Keratinocyte (primary cell): ENCODE measurements at regions not wholly inside any gene's neighbourhood (a gene's known extent, or its start where the extent isn't known, plus 50 kb on each side); places are given as distances from the start of the nearest gene placed in this dataset.
"Not testable (repeated sequence)": the region's sequence is repeated elsewhere in the genome, so short reads cannot be mapped to it uniquely, and the experiment has no call there.

Experiments
- DNase-seq: peaks from one replicate; pipeline ENCODE4 v3.0.0-alpha.2; 2011; ENCODE audit warnings: low read depth, missing footprints, low spot score
- FAIRE-seq: peaks from 2 replicates; lab custom pipeline; 2011; peaks lifted over from hg19 to GRCh38; lab: Jason Lieb, UNC
- H2AFZ ChIP-seq: 2 replicates; pipeline ENCODE4 v1.6.0; 2012; ENCODE audit warnings: low read length, control low read depth, inconsistent platforms; ENCODE audit not compliant: control insufficient read depth
- H3K27ac ChIP-seq: 2 replicates; pipeline ENCODE4 v1.5.1; 2011; ENCODE audit warnings: low read length; ENCODE audit not compliant: control insufficient read depth, insufficient read depth
- H3K27me3 ChIP-seq: 3 replicates; pipeline ENCODE4 v1.6.0; 2011; ENCODE audit warnings: low read length; ENCODE audit not compliant: control insufficient read depth, insufficient read depth; ENCODE audit errors: extremely low read depth
- H3K36me3 ChIP-seq, 2 experiments: 2 replicates in 1 of 2; 3 replicates in 1 of 2; pipeline ENCODE4 v1.5.1; 2011; ENCODE audit warnings: low read length in 2 of 2, mild to moderate bottlenecking in 1 of 2; ENCODE audit not compliant: control insufficient read depth in 2 of 2, insufficient read depth in 2 of 2; ENCODE audit errors: extremely low read depth in 1 of 2
- H3K4me1 ChIP-seq: 3 replicates; pipeline ENCODE4 v1.5.1; 2011; ENCODE audit warnings: low read length; ENCODE audit not compliant: control insufficient read depth, insufficient read depth; ENCODE audit errors: extremely low read depth
- H3K4me2 ChIP-seq: 3 replicates; pipeline ENCODE4 v1.6.0; 2011; ENCODE audit warnings: low read depth, low read length; ENCODE audit not compliant: control insufficient read depth, insufficient read depth; ENCODE audit errors: extremely low read depth
- H3K4me3 ChIP-seq, 3 experiments: fragments of 200-600 bp in 1 of 3; sonication (generic) in 1 of 3; 2 replicates in 2 of 3; 3 replicates in 1 of 3; pipeline ENCODE4 v1.5.1; 2011 to 2016; ENCODE audit warnings: low read length in 3 of 3, mild to moderate bottlenecking in 3 of 3, control low read depth in 2 of 3, inconsistent platforms in 1 of 3, low read depth in 1 of 3, mixed read lengths in 1 of 3, mixed run types in 1 of 3, moderate library complexity in 1 of 3; ENCODE audit not compliant: control insufficient read depth in 2 of 3, insufficient read depth in 2 of 3; ENCODE audit errors: extremely low read depth in 1 of 3
- H3K79me2 ChIP-seq: 2 replicates; pipeline ENCODE4 v1.6.0; 2012; ENCODE audit warnings: low read length; ENCODE audit not compliant: control insufficient read depth, insufficient read depth
- H3K9ac ChIP-seq: 3 replicates; pipeline ENCODE4 v1.6.0; 2011; ENCODE audit warnings: low read length; ENCODE audit not compliant: control insufficient read depth, insufficient read depth; ENCODE audit errors: extremely low read depth
- H3K9me1 ChIP-seq: 3 replicates; pipeline ENCODE4 v1.6.0; 2011; ENCODE audit warnings: low read length; ENCODE audit not compliant: control insufficient read depth, insufficient read depth; ENCODE audit errors: extremely low read depth
- H3K9me3 ChIP-seq: 2 replicates; pipeline ENCODE4 v1.5.1; 2012; ENCODE audit warnings: low read depth, low read length; ENCODE audit not compliant: control insufficient read depth
- H4K20me1 ChIP-seq: 3 replicates; pipeline ENCODE4 v1.6.0; 2011; ENCODE audit warnings: low read length; ENCODE audit not compliant: control insufficient read depth, insufficient read depth; ENCODE audit errors: extremely low read depth
- CTCF ChIP-seq, 3 experiments: IDR thresholded peaks in 1 of 3; conservative IDR thresholded peaks in 1 of 3; optimal IDR thresholded peaks in 1 of 3; 2 replicates in 2 of 3; 3 replicates in 1 of 3; pipeline versions ENCODE3 to v1.5.1; 2011; ENCODE audit warnings: low read length in 3 of 3, mild to moderate bottlenecking in 3 of 3, moderate library complexity in 2 of 3, control low read depth in 1 of 3, inconsistent platforms in 1 of 3; ENCODE audit not compliant: insufficient read depth in 2 of 3; ENCODE audit errors: extremely low read depth in 1 of 3
- EZH2 ChIP-seq: IDR thresholded peaks from one replicate; pipeline ENCODE4 v1.6.1; 2012; ENCODE audit warnings: inconsistent platforms, mild to moderate bottlenecking, low read length, moderate library complexity
- dilution Hi-C: fragments of 300-500 bp; cut with MboI; formaldehyde crosslinking; loops from one replicate; pipeline ENCODE4 v1.7.0; 2020; ENCODE audit warnings: low sequenced_read_pairs; ENCODE audit not compliant: extremely low pct_ligation_motif_present

DNA sequence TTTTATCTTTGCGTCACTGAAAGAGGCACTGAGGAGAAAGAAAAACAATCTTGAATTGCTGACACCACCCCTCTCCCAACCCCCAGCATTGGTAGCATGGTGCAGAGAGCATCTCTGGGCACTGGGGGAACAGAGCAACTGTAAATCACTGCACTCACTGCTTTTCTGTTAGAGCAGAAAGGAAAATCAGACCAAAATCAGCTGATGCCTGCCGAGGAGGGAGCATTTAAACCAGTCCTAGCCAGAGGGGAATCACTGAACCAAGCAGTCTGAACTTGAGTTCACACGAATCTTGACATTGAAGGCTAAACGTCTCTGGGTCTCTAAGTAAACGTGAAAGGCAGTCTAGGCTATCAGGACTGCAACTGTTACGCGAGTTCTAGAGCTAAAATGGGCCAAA is 205.8 kb downstream of the SPANXN4 start:
- Histone ChIP-seq H3K27me3 (no peaks in the 10 kb centered on the region), H4K20me1 (no peaks in the 10 kb centered on the region), H2AFZ (no peak overlapping the region), H3K9me1 (no peaks in the 10 kb centered on the region), H3K9me3 (no peaks in the 10 kb centered on the region), H3K9ac (no peak overlapping the region), H3K79me2 (no peaks in the 10 kb centered on the region), H3K27ac (no peak overlapping the region), H3K4me1 (no peaks in the 10 kb centered on the region), H3K4me2 (no peak overlapping the region), H3K4me3 (no peak overlapping the region), H3K36me3 (no peaks in the 10 kb centered on the region)
- dilution Hi-C loops, result no loop called here
- DNase-seq (no peak), FAIRE-seq (no peak)
- TF ChIP-seq CTCF (optimal IDR thresholded peaks at IDR 0.05 in 1 of 3, IDR thresholded peaks at IDR 0.05 in 1 of 3, conservative IDR thresholded peaks at IDR 0.05 in 1 of 3; ENCODE audit: extremely low read depth in 1 of 3, insufficient read depth in 2 of 3, low read length in 3 of 3) (no peak), EZH2 (no peak)

- H3K9me3 ChIP-seq, H3K4me1 ChIP-seq, H3K27ac ChIP-seq, H2AFZ ChIP-seq, DNase-seq, H3K9me1 ChIP-seq, H3K4me2 ChIP-seq, H3K4me3 ChIP-seq, dilution Hi-C loops, FAIRE-seq, H3K79me2 ChIP-seq, H3K27me3 ChIP-seq, H3K9ac ChIP-seq, H4K20me1 ChIP-seq, H3K36me3 ChIP-seq: not testable (repeated sequence)
Measured at GRCh38 chrX:143228600-143228999, 202.9 kb downstream of the SPANXN4 start.

GRCh38 chrX:143206966-143207365 is 181.2 kb downstream of the SPANXN4 start:
- TF ChIP-seq EZH2 (no peak), CTCF (optimal IDR thresholded peaks at IDR 0.05 in 1 of 3, IDR thresholded peaks at IDR 0.05 in 1 of 3, conservative IDR thresholded peaks at IDR 0.05 in 1 of 3; ENCODE audit: extremely low read depth in 1 of 3, insufficient read depth in 2 of 3, low read length in 3 of 3) (no peak)
- dilution Hi-C loops, result no loop called here
- H4K20me1 ChIP-seq, result no peaks in the 10 kb centered on the region
- no peaks in the 10 kb centered on the region for H3K4me1 ChIP-seq
- H3K9me3 ChIP-seq, result no peaks in the 10 kb centered on the region
- H3K4me2 ChIP-seq, result no peak overlapping the region
- H3K27ac ChIP-seq, result no peak overlapping the region
- no peak overlapping the region for H3K4me3 ChIP-seq
- no peaks in the 10 kb centered on the region for H3K27me3 ChIP-seq
- no peak overlapping the region for H3K9ac ChIP-seq
- FAIRE-seq, result no peak
- H3K9me1 ChIP-seq, result no peaks in the 10 kb centered on the region
- H3K79me2 ChIP-seq, result no peaks in the 10 kb centered on the region
- H3K36me3 ChIP-seq, result no peaks in the 10 kb centered on the region
- no peak for DNase-seq
- H2AFZ ChIP-seq, result no peak overlapping the region
